PFSK-1 (cell line): ENCODE measurements at regions not wholly inside any gene's neighbourhood (a gene's known extent, or its start where the extent isn't known, plus 50 kb on each side); places are given as distances from the start of the nearest gene placed in this dataset.

ENCODE experiments used
- FOXP2 ChIP-seq: optimal IDR thresholded peaks from 2 replicates; pipeline ENCODE3; 2011; ENCODE audit warnings: borderline replicate concordance, control low read depth, inconsistent platforms; ENCODE audit not compliant: insufficient read depth; ENCODE audit errors: extremely low read length, extremely low read depth
- POLR2AphosphoS5 ChIP-seq: IDR thresholded peaks from 2 replicates; pipeline ENCODE4 v1.6.1; 2012; ENCODE audit warnings: low read depth, mild to moderate bottlenecking, control low read depth, low read length, moderate library complexity
- SIN3A ChIP-seq: IDR thresholded peaks from 2 replicates; pipeline ENCODE4 v1.6.1; 2012; ENCODE audit warnings: mild to moderate bottlenecking, low read length, moderate library complexity, borderline replicate concordance; ENCODE audit not compliant: insufficient read depth
- TAF1 ChIP-seq: IDR thresholded peaks from 2 replicates; pipeline ENCODE4 v1.6.1; 2012; ENCODE audit warnings: low read length, control low read depth, borderline replicate concordance; ENCODE audit not compliant: insufficient read depth
- TF ChIP-seq, protein P1 (sequence below), 2 experiments: IDR thresholded peaks; 2 replicates each; pipeline versions ENCODE4 v1.6.1 to v1.8.0; 2011 to 2012; ENCODE audit warnings: low read depth in 2 of 2, low read length in 2 of 2, control low read depth in 1 of 2, inconsistent platforms in 1 of 2, mild to moderate bottlenecking in 1 of 2, moderate library complexity in 1 of 2; ENCODE audit not compliant: insufficient read depth in 1 of 2

- no peak for TF ChIP-seq TAF1
- TF ChIP-seq, protein P1, sequence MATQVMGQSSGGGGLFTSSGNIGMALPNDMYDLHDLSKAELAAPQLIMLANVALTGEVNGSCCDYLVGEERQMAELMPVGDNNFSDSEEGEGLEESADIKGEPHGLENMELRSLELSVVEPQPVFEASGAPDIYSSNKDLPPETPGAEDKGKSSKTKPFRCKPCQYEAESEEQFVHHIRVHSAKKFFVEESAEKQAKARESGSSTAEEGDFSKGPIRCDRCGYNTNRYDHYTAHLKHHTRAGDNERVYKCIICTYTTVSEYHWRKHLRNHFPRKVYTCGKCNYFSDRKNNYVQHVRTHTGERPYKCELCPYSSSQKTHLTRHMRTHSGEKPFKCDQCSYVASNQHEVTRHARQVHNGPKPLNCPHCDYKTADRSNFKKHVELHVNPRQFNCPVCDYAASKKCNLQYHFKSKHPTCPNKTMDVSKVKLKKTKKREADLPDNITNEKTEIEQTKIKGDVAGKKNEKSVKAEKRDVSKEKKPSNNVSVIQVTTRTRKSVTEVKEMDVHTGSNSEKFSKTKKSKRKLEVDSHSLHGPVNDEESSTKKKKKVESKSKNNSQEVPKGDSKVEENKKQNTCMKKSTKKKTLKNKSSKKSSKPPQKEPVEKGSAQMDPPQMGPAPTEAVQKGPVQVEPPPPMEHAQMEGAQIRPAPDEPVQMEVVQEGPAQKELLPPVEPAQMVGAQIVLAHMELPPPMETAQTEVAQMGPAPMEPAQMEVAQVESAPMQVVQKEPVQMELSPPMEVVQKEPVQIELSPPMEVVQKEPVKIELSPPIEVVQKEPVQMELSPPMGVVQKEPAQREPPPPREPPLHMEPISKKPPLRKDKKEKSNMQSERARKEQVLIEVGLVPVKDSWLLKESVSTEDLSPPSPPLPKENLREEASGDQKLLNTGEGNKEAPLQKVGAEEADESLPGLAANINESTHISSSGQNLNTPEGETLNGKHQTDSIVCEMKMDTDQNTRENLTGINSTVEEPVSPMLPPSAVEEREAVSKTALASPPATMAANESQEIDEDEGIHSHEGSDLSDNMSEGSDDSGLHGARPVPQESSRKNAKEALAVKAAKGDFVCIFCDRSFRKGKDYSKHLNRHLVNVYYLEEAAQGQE (IDR thresholded peaks at IDR 0.05; ENCODE audit: insufficient read depth in 1 of 2, low read depth in 2 of 2, low read length in 2 of 2): no peak
- TF ChIP-seq FOXP2: no peak
- TF ChIP-seq SIN3A: no peak
- no peak for TF ChIP-seq POLR2AphosphoS5
Observed at GRCh38 chr3:34365231-34365630, 566.8 kb downstream of the PDCD6IP start.

- no peak for TF ChIP-seq TAF1
- no peak for TF ChIP-seq FOXP2
- TF ChIP-seq, protein P1 (IDR thresholded peaks at IDR 0.05; ENCODE audit: insufficient read depth in 1 of 2, low read depth in 2 of 2, low read length in 2 of 2): no peak
- TF ChIP-seq POLR2AphosphoS5: no peak
- no peak for TF ChIP-seq SIN3A
Observed at GRCh38 chr3:34365771-34366170, 567.3 kb downstream of the PDCD6IP start.

GRCh38 chr3:34367521-34367920 is 569.1 kb downstream of the PDCD6IP start:
- TF ChIP-seq, protein P1 (IDR thresholded peaks at IDR 0.05; ENCODE audit: insufficient read depth in 1 of 2, low read depth in 2 of 2, low read length in 2 of 2): no peak
- TF ChIP-seq SIN3A (no peak), POLR2AphosphoS5 (no peak), TAF1 (no peak), FOXP2 (no peak)

- TF ChIP-seq FOXP2 (no peak), POLR2AphosphoS5 (no peak), SIN3A (no peak), TAF1 (no peak)
- TF ChIP-seq, protein P1 (IDR thresholded peaks at IDR 0.05; ENCODE audit: insufficient read depth in 1 of 2, low read depth in 2 of 2, low read length in 2 of 2): no peak
Observed at GRCh38 chr3:34374521-34374920, 576.1 kb downstream of the PDCD6IP start.

DNA sequence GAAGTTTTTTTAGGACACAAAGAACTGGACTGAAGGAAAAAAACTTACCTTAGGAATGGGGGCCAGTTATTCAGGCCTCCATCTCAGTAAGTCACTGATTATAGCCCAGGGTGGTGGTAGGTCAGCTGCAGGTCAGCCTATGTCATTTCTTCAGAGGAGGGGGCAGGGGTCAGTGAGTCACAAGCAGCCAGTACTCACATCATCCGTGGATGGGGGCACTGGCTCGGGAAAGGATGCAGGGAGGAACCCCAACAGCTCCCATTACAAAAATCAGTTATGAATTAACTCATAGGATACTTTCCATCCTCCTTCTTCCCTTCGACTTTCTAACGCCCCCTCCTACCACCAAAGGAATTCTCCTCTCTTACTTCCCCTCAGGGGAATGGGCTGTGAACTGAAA is 578.3 kb downstream of the PDCD6IP start:
- TF ChIP-seq FOXP2 (no peak), POLR2AphosphoS5 (no peak), SIN3A (no peak), TAF1 (no peak)
- TF ChIP-seq, protein P1 (IDR thresholded peaks at IDR 0.05; ENCODE audit: insufficient read depth in 1 of 2, low read depth in 2 of 2, low read length in 2 of 2): no peak
